ENCODE measurements at regions not wholly inside any gene's neighbourhood (a gene's known extent, or its start where the extent isn't known, plus 50 kb on each side); places are given as distances from the start of the nearest gene placed in this dataset.
"Not testable (repeated sequence)": the region's sequence is repeated elsewhere in the genome, so short reads cannot be mapped to it uniquely, and the experiment has no call there.

DNA sequence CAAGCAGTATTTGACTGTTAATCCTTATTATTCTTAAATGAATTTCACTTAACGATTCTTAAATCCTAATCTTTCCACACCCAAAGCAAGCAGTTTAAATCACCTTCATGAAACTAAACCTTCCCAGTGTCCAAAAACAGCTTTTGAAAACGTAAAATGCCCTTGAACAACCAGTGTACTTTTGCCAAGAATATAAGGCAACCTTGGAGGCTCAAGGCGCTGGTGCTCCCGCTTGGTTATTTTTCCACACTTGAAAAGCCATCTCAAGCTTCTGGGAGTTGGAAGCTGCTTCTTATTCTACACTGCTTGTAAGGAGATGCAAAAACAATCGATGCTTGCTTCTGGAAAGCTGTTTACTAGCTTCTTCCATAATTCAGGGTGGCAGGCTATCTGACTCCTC is 625.7 kb downstream of the HTR1B start:
- DNase-seq, result no peak

GRCh38 chr6:76835695-76836094 is 627.6 kb downstream of the HTR1B start:
- DNase-seq, result no peak

GRCh38 chr6:76835293-76835692 is 628.0 kb downstream of the HTR1B start:
- DNase-seq, result no peak

DNA sequence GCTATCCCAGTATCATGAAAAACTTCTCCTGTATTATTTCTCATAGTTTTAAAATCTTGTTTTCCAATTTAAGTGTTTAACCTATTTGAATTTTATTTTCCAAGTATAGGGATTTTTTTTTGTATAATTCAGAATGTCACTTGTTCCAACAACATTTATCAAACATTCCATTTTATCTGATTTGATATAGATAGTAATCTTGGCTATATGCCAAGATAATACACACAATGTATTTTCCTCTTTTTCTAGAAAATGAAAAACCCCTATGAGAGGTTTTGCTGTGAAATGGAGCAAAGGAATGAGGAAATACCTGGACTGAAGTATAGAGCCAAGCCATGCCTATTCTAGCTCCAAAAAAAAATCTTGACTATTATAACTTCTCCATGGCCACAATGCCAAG is 628.9 kb downstream of the HTR1B start:
- DNase-seq, result no peak

GRCh38 chr6:76831299-76831698 is 632.0 kb downstream of the HTR1B start:
- no peak for DNase-seq

DNA sequence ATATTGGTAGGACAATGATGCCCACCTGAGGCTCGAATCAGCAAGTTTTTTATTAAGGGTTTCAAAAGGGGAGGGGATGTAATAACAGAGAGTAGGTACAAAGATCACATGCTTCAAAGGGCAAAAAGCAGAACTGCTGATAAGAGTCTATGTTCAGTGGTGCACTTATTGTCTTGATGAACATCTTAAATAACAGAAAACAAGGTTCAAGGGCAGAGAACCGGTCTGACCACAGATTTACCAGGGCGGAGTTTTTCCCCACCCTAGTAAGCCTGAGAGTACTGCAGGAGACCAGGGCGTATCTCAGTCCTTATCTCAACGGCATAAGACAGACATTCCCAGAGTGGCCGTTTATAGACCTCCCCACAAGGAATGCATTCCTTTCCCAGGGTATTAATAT is 639.7 kb downstream of the HTR1B start:
- DNase-seq, result not testable (repeated sequence)

DNA sequence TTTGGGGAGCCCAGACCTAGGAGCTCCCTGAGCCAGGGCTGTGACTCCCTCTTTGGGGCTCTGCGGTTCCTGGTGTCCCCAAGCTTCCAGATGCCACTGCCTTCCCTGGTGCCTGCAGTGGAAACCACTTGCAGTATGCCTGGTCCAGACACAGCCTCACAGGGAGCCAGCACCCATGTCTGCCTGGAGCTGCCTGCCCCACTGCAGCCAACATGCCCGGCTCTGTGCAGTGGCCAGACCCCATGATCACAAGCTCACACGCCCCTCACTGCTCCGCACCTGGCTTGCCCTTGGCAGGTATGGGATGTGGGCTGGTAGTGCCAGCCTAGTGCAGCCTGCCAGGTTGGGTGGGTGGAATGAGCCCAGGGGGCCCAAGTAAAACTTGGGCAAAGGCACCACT is 644.8 kb downstream of the HTR1B start:
- DNase-seq, result no peak

DNA sequence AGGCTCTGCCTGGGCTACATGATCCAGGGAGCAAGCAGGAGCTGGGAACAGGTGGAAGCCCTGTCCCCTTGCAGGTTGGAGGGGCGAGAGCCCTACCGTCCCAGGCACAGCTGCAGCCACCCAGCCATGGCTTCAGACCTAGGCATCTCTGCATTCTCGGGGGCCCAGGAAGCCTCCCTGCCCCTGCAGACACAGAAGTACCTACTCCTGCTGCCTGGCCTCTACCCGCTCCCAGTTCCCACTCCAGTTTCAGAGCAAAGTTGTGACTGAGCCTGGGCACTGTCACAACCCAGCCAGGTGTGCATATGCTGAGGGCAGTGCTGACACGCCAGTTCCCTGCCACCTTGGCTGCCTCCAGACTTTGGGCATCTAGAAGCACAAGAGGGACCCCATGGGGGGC is 645.9 kb downstream of the HTR1B start:
- no peak for DNase-seq

GRCh38 chr6:76814496-76815458 is 648.5 kb downstream of the HTR1B start:
- no peak for DNase-seq

DNA sequence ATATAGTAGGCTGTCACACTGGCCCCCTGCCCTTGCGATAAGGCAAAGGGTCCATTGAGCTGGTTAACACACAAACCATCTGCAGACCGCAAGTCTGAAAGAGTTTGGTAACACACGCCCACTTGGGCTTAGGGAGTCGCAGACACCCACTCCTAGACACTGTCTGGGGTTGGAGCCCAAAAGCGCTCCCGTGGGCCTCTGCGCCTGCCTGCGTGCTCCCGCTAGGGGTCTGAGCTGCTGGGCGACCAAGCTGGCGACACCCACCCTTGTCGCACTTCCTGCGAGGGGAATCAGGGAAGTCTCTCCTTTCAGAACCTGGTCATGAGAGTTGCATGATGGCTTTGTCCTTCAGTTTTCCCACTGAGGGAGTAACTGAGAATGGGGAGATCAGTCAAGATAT is 653.0 kb downstream of the HTR1B start:
- no peak for DNase-seq

- DNase-seq, result no peak
Observed at GRCh38 chr6:76803038-76803580, 660.2 kb downstream of the HTR1B start.

DNA sequence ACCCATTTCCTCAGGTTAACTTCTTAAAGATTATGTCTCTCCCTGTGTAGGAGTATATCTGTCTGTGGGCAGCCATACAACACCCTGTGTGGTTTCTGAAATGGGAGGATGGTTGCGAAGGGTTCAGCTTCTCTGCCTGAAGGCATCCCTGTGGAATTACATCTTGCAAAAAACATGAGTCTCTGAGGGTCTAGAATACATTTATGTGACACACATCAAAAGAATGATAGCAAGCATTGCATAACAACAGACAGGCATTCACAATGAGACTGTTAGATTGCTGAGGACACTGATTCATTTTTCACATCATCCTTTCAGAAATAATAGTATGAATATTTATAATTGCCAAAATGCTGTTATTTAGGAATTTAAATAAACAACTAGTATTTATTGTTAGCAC is 670.9 kb downstream of the HTR1B start:
- DNase-seq, result no peak

DNA sequence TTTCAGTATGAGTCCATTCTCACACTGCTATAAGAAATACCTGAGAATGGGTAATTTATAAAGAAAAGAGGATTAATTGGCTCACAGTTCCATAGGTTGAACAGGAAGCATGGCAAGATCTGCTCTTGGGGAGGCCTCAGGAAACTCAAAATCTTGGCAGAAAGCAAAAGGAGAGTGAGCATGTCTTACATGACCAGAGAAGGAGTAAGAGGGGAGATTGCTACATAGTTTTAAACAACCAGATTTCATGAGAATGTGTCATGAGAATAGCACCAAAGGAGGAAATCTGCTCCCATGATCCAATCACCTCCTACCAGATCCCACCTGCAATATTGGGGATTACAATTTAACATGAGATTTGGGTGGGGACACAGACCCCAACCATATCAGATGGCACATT is 672.4 kb downstream of the HTR1B start:
- no peak for DNase-seq

DNA sequence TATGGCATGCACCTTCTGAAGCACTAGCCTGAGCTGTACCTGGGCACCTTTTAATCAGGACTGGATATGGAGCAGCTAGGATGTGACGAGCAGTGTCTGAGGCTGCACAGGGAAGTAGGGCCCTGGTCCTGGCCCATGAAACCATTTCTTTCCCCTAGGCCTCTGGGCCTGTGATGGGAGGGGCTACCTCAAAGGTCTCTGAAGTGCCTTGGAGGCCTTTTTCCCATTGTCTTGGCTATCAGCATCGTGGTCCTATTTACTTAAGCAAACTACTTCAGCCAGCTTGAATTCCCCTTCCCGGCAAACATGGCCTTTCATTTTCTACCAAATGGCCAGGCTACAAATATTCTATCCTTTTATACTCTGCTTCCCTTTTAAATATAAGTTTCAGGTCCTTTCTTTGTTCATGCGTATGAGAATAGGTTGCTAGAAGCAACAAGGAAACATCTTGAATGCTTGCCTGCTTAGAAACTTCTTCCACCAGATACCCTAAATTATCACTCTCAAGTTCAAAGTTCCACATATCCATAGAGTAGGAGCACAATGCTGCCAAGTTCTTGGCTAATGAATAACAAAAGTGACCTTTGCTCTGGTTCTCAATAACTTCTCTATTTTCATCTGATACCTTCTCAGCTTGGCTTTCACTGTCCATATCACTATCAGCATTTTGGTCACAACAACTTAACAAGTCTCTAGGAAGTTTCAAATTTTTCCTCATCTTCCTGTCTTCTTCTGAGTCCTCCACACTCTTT is 673.1 kb downstream of the HTR1B start:
- no peak for DNase-seq

DNA sequence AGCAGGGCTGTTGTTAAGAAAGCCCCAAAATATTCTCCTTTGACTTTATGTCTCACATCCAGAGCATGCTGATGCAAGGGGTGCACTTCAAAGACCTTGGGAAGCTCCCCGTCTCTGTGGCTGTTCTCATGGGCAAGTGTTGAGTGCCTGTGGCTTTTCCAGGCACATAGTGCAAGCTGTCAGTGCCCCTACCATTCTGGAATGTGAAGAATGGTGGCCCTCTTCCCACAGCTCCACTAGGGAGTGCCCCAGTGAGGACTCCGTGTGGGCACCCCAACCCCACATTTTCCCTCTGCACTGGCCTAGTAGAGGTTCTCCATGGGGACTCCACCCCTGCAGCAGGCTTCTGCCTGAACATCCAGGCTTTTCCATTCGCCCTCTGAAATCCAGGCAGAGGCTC is 673.7 kb downstream of the HTR1B start:
- DNase-seq, result no peak

DNA sequence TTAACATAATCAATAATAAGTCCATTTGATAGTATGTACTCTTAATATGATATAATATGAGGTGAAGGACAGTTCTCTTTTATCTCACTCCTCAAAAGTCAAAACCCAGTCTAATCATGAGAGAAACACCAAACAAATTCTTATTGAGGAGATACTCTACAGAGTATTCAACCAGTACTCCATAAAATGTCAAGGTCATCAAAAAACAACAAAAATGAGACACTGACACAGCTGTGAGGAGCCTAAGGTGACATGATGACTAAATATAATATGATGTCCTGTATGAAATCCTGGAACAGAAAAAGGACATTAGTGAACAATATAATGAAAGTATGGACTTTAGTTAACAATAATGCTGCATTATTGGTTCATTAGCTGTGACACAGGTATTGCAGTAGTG is 675.1 kb downstream of the HTR1B start:
- no peak for DNase-seq

DNA sequence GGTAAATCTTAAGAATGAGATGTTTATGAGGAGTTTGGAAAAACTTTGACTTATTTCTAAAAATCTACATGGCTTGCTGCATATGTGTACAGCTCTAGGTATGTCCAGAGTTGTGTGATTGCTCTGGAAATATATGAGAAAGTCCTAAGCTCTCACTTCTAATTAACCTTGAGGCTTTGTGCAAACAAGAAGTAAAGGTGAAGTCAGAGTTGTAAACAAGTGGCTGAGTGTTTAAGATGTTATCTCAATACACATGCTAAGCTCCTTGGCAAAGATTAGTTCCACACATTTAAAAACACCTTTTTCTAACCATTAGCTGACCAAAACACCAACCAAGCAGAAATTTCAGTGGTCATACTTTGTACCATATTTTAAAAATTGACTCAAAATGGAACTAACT is 684.2 kb downstream of the HTR1B start:
- no peak for DNase-seq

- no peak for DNase-seq
Observed at GRCh38 chr6:76776876-76777275, 686.4 kb downstream of the HTR1B start.

DNA sequence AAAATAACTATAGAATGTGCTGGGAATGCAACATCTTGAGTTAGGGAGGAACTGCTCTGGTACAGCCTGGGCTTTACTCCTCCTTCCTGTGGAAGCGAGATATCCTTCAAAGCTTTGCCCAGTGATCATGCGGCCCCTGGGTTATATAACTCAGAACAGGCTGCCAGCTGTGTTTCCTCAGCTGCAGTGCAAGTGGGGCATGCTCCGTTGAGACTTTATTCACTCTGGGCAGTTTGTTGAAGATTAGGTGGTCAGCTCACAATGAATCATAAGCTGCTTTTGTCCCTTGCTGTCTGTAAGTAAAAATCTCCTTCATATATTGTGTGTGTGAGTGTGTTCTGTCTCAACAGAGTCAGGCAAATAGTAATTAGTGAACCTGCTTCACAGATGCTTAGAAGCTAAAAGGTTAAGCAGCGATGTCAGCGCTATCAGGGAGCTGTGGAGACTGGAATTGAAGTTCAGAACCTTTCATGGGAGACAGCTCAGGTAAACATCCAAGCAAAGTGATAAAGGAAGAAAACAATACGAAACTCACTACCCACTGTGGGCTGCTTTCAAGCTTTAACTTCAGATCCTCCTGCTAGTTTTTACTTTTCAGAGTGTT is 688.4 kb downstream of the HTR1B start:
- DNase-seq, result no peak

DNA sequence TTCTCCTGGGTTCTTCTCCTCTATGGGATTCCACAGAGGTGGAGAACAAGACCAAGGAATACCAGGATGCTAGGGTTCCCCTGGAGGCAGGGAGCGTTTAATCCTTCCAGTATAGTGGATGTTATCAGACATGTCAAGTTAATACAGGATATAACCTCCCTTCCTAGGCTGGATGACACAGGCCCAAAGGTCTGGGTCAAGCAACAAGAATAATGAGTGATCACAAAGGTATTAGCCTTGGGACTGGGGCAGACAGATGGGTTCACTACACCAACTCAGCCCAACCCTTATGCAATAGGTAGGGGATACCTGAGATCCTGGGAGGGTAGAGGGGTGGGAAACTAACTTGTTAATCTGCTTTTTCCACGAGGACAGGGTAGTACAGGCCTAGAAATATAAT is 690.3 kb downstream of the HTR1B start:
- DNase-seq, result no peak

- no peak for DNase-seq
Observed at GRCh38 chr6:76771059-76771634, 692.1 kb downstream of the HTR1B start.

GRCh38 chr6:76770281-76770680 is 693.0 kb downstream of the HTR1B start:
- no peak for DNase-seq

GRCh38 chr6:76768556-76768955 is 694.7 kb downstream of the HTR1B start:
- no peak for DNase-seq

All from activated CD4-positive, alpha-beta T cell treated with anti-CD3 and anti-CD28 coated beads, Interleukin-2, Interleukin-6, amounts not matched to agents 100 ng/mL and 50 ng/mL, durations not matched to agents 16 hours and 8 hours (primary cell).